ENCODE measurements at regions not wholly inside any gene's neighbourhood (a gene's known extent, or its start where the extent isn't known, plus 50 kb on each side); places are given as distances from the start of the nearest gene placed in this dataset.

DNA sequence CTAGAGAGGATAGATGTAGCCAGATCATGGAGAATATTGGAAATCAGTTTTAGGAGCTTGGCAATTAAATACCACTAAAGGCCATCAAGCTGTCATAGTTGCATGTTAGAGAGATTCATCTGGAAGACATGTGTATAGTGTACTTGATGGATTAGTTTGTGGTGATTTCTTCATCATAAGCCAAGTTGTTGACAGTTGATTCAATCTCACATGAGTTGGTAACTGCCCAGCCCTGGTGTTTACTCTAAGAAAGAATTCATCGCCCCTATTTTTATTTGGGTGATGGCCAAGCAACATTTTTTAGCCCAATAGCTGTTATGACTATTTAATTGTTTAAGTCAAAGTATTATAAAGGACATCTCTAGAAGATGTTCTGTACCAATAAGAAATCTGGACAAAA lies 737.6 kb downstream of the PLA2G4A start:
- H3K4me2 ChIP-seq = no peak overlapping the region
- no peaks in the 10 kb centered on the region for H3K27me3 ChIP-seq (ENCODE audit: insufficient read depth, low read depth)
- no TSS peak for BruUV-seq (replicated peaks)
- POLR2A ChIA-PET (ENCODE audit: unreplicated experiment) = no interaction called here
- intact Hi-C loops (cut with micrococcal nuclease; ENCODE audit: unreplicated experiment) = loop anchor here (10.0 kb wide), 1 partner anchor 58 kb away; no protein-coding TSS in a partner anchor
- no peaks in the 10 kb centered on the region for H3K4me1 ChIP-seq (replicated peaks; ENCODE audit: insufficient read depth)
- TF ChIP-seq EZH2 (IDR thresholded peaks at IDR 0.05; ENCODE audit: low read depth) (no peak), CTCF (conservative IDR thresholded peaks at IDR 0.05) (no peak)
- H3K27ac ChIP-seq = no peak overlapping the region
- no peaks in the 10 kb centered on the region for H3K9me2 ChIP-seq (ENCODE audit: insufficient read depth)
- no peak overlapping the region for H3K4me3 ChIP-seq
- no peak for DNase-seq
- CTCF ChIA-PET = no interaction called here
- H2AFZ ChIP-seq = no peak overlapping the region
- no peaks in the 10 kb centered on the region for H3K9me3 ChIP-seq (ENCODE audit: insufficient read depth, low read depth)
- no peaks in the 10 kb centered on the region for H3K79me2 ChIP-seq (ENCODE audit: low read depth)
- H3K36me3 ChIP-seq (ENCODE audit: low read depth) = no peaks in the 10 kb centered on the region
- no peaks in the 10 kb centered on the region for H3F3A ChIP-seq (ENCODE audit: insufficient read depth, low read depth)
- H4K20me1 ChIP-seq (ENCODE audit: insufficient read depth) = no peaks in the 10 kb centered on the region

DNA sequence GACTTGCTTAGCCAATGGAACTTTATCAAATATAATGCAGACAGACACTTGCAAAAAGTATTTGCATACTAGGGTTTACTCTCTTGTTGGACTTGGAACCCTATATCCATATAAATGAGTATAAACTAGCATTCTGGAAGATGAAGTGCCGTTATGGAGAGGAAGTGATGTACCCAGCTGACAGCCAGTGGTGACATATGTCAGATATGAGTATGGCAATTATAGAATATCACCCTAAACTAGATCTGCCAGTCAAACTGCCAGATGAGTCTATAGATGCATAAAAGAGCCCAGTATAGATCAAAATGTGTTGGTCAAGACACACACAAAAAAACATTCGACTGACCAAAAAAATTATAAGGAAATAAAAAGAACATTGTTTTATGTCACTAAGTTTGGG lies 739.3 kb downstream of the PLA2G4A start:
- Histone ChIP-seq H3K4me2 (no peak overlapping the region), H3K79me2 (ENCODE audit: low read depth) (no peaks in the 10 kb centered on the region), H3K27me3 (ENCODE audit: insufficient read depth, low read depth) (no peaks in the 10 kb centered on the region), H3F3A (ENCODE audit: insufficient read depth, low read depth) (no peaks in the 10 kb centered on the region), H3K36me3 (ENCODE audit: low read depth) (no peaks in the 10 kb centered on the region), H3K4me3 (no peak overlapping the region), H3K9me2 (ENCODE audit: insufficient read depth) (no peaks in the 10 kb centered on the region), H3K27ac (no peak overlapping the region), H3K9me3 (ENCODE audit: insufficient read depth, low read depth) (no peaks in the 10 kb centered on the region), H4K20me1 (ENCODE audit: insufficient read depth) (no peaks in the 10 kb centered on the region), H3K4me1 (replicated peaks; ENCODE audit: insufficient read depth) (no peaks in the 10 kb centered on the region), H2AFZ (no peak overlapping the region)
- no peak for TF ChIP-seq EZH2 (IDR thresholded peaks at IDR 0.05; ENCODE audit: low read depth)
- no peak for TF ChIP-seq CTCF (conservative IDR thresholded peaks at IDR 0.05)
- DNase-seq = no peak
- ChIA-PET CTCF (no interaction called here), POLR2A (ENCODE audit: unreplicated experiment) (no interaction called here)
- intact Hi-C loops (cut with micrococcal nuclease; ENCODE audit: unreplicated experiment) = loop anchor here (10.0 kb wide), 1 partner anchor 57 kb away; no protein-coding TSS in a partner anchor
- BruUV-seq (replicated peaks) = no TSS peak

GRCh38 chr1:187570166-187570565 lies 741.4 kb downstream of the PLA2G4A start:
- no TSS peak for BruUV-seq (replicated peaks)
- POLR2A ChIA-PET (ENCODE audit: unreplicated experiment) = no interaction called here
- H2AFZ ChIP-seq = no peak overlapping the region

More at GRCh38 chr1:187570166-187570565, 741.4 kb downstream of the PLA2G4A start:
- no peaks in the 10 kb centered on the region for H4K20me1 ChIP-seq (ENCODE audit: insufficient read depth)
- H3K79me2 ChIP-seq (ENCODE audit: low read depth) = no peaks in the 10 kb centered on the region
- H3K9me2 ChIP-seq (ENCODE audit: insufficient read depth) = no peaks in the 10 kb centered on the region
- no peak overlapping the region for H3K4me2 ChIP-seq
- H3K9me3 ChIP-seq (ENCODE audit: insufficient read depth, low read depth) = no peaks in the 10 kb centered on the region
- H3K27ac ChIP-seq = no peak overlapping the region
- no peak overlapping the region for H3K4me3 ChIP-seq
- intact Hi-C loops (cut with micrococcal nuclease; ENCODE audit: unreplicated experiment) = no loop called here
- no peaks in the 10 kb centered on the region for H3F3A ChIP-seq (ENCODE audit: insufficient read depth, low read depth)
- CTCF ChIA-PET = no interaction called here
- no peaks in the 10 kb centered on the region for H3K27me3 ChIP-seq (ENCODE audit: insufficient read depth, low read depth)
- TF ChIP-seq CTCF (conservative IDR thresholded peaks at IDR 0.05) = no peak
- no peak for TF ChIP-seq EZH2 (IDR thresholded peaks at IDR 0.05; ENCODE audit: low read depth)
- no peak for DNase-seq
- H3K36me3 ChIP-seq (ENCODE audit: low read depth) = no peaks in the 10 kb centered on the region
- H3K4me1 ChIP-seq (replicated peaks; ENCODE audit: insufficient read depth) = no peaks in the 10 kb centered on the region

Measured in PC-9 (cell line).